Mesenchymal stem cell (in vitro differentiated cells and primary cell): ENCODE measurements at regions not wholly inside any gene's neighbourhood (a gene's known extent, or its start where the extent isn't known, plus 50 kb on each side); places are given as distances from the start of the nearest gene placed in this dataset.

Experiments
- DNase-seq: peaks from one replicate; pipeline ENCODE4 v3.0.0-alpha.2; 2013
- H2AFZ ChIP-seq: one replicate; pipeline ENCODE4 v1.6.1; 2013; ENCODE audit warnings: low read depth, mild to moderate bottlenecking, control low read depth, inconsistent platforms, low read length, moderate library complexity
- H2AK5ac ChIP-seq: 2 replicates; pipeline ENCODE4 v1.6.1; 2013; ENCODE audit warnings: low read length, moderate library complexity, mild to moderate bottlenecking, inconsistent platforms; ENCODE audit not compliant: severe bottlenecking
- H2BK120ac ChIP-seq: one replicate; pipeline ENCODE4 v1.6.1; 2013; ENCODE audit warnings: low read depth, mild to moderate bottlenecking, inconsistent platforms, low read length, moderate library complexity
- H2BK12ac ChIP-seq, 2 experiments: one replicate each; pipeline ENCODE4 v1.6.1; 2013; ENCODE audit warnings: inconsistent platforms in 2 of 2, low read length in 2 of 2, mild to moderate bottlenecking in 2 of 2, moderate library complexity in 2 of 2, control low read depth in 1 of 2
- H2BK15ac ChIP-seq: one replicate; pipeline ENCODE4 v1.6.1; 2013; ENCODE audit warnings: mild to moderate bottlenecking, low read depth, inconsistent platforms; ENCODE audit not compliant: poor library complexity, severe bottlenecking
- H2BK5ac ChIP-seq: 2 replicates; pipeline ENCODE4 v1.6.1; 2013; ENCODE audit warnings: low read depth, mild to moderate bottlenecking, low read length, control low read depth, inconsistent platforms; ENCODE audit not compliant: poor library complexity, severe bottlenecking
- H3K14ac ChIP-seq, 2 experiments: one replicate each; pipeline ENCODE4 v1.6.1; 2013; ENCODE audit warnings: inconsistent platforms in 2 of 2, low read length in 2 of 2, control low read depth in 1 of 2, mild to moderate bottlenecking in 1 of 2, moderate library complexity in 1 of 2
- H3K18ac ChIP-seq, 2 experiments: one replicate each; pipeline ENCODE4 v1.6.1; 2013; ENCODE audit warnings: inconsistent platforms in 2 of 2, low read length in 2 of 2, control low read depth in 1 of 2, low read depth in 1 of 2, mild to moderate bottlenecking in 1 of 2
- H3K23ac ChIP-seq, 2 experiments: one replicate each; pipeline ENCODE4 v1.6.1; 2013; ENCODE audit warnings: inconsistent platforms in 2 of 2, low read length in 2 of 2, mild to moderate bottlenecking in 2 of 2, moderate library complexity in 2 of 2, control low read depth in 1 of 2
- H3K27ac ChIP-seq: 2 replicates; pipeline ENCODE4 v1.5.1; 2013; ENCODE audit warnings: mild to moderate bottlenecking, moderate library complexity, low read length, control low read depth, inconsistent platforms; ENCODE audit not compliant: poor library complexity, severe bottlenecking
- H3K27me3 ChIP-seq, 2 experiments: 2 replicates each; pipeline versions ENCODE4 v1.6.1 to v1.7.0; 2013; ENCODE audit warnings: low read length in 2 of 2, mild to moderate bottlenecking in 2 of 2, moderate library complexity in 2 of 2, control low read depth in 1 of 2, inconsistent platforms in 1 of 2; ENCODE audit not compliant: control insufficient read depth in 1 of 2, insufficient read depth in 1 of 2
- H3K36me3 ChIP-seq, 2 experiments: 2 replicates each; pipeline versions ENCODE4 v1.6.1 to v1.7.0; 2013; ENCODE audit warnings: low read length in 2 of 2, control low read depth in 1 of 2, inconsistent platforms in 1 of 2, low read depth in 1 of 2, mild to moderate bottlenecking in 1 of 2; ENCODE audit not compliant: insufficient read depth in 2 of 2, control insufficient read depth in 1 of 2
- H3K4ac ChIP-seq, 2 experiments: one replicate each; pipeline ENCODE4 v1.6.1; 2013; ENCODE audit warnings: inconsistent platforms in 2 of 2, low read length in 2 of 2, mild to moderate bottlenecking in 2 of 2, moderate library complexity in 2 of 2, control low read depth in 1 of 2, low read depth in 1 of 2
- H3K4me1 ChIP-seq: 2 replicates; pipeline ENCODE4 v1.6.1; 2013; ENCODE audit warnings: low read depth, low read length, control low read depth; ENCODE audit not compliant: control insufficient read depth, insufficient read depth
- H3K4me2 ChIP-seq: 2 replicates; pipeline ENCODE4 v1.6.1; 2013; ENCODE audit warnings: low read length, mild to moderate bottlenecking, inconsistent platforms; ENCODE audit not compliant: poor library complexity, severe bottlenecking
- H3K4me3 ChIP-seq, 2 experiments: 2 replicates each; pipeline versions ENCODE4 v1.5.1 to v1.7.0; 2013; ENCODE audit warnings: low read length in 2 of 2, mild to moderate bottlenecking in 2 of 2, control low read depth in 1 of 2, low read depth in 1 of 2; ENCODE audit not compliant: insufficient read depth in 1 of 2
- H3K79me1 ChIP-seq: replicated peaks from 2 replicates; pipeline ENCODE4 v1.6.1; 2013; ENCODE audit warnings: mild to moderate bottlenecking, control low read depth, low read length, inconsistent platforms; ENCODE audit not compliant: poor library complexity, severe bottlenecking
- H3K9ac ChIP-seq: 2 replicates; pipeline ENCODE4 v1.7.0; 2013; ENCODE audit warnings: mild to moderate bottlenecking, low read length, moderate library complexity
- H3K9me3 ChIP-seq: 2 replicates; pipeline ENCODE4 v1.7.0; 2013; ENCODE audit warnings: mild to moderate bottlenecking, low read length; ENCODE audit not compliant: control insufficient read depth
- H4K8ac ChIP-seq: one replicate; pipeline ENCODE4 v1.6.1; 2013; ENCODE audit warnings: inconsistent platforms, mild to moderate bottlenecking, low read length, moderate library complexity
- H4K91ac ChIP-seq: one replicate; pipeline ENCODE4 v1.6.1; 2013; ENCODE audit warnings: mild to moderate bottlenecking, low read length, inconsistent platforms
- WGBS: methylation state at CpG from one replicate; pipeline ENCODE4 v1.1.7; 2013; ENCODE audit warnings: mixed read lengths; 5-methylcytosine and 5-hydroxymethylcytosine counted together

GRCh38 chr2:123207245-123207644, 817.8 kb upstream of the CNTNAP5 start:
- H3K4me1 ChIP-seq = no peaks in the 10 kb centered on the region
- no peak overlapping the region for H3K27ac ChIP-seq
- no peak overlapping the region for H4K91ac ChIP-seq
- no CpG with 5 or more reads among the region's 2 CpGs for WGBS
- H3K4me3 ChIP-seq = no peak overlapping the region
- no peaks in the 10 kb centered on the region for H3K36me3 ChIP-seq
- no peak overlapping the region for H3K9ac ChIP-seq
- H2BK12ac ChIP-seq = no peak overlapping the region
- no peak overlapping the region for H3K14ac ChIP-seq
- no peak overlapping the region for H2AFZ ChIP-seq
- H3K18ac ChIP-seq = no peak overlapping the region
- no peak overlapping the region for H3K4me2 ChIP-seq
- H2BK5ac ChIP-seq = no peak overlapping the region
- peaks cover 11% of the 10 kb centered on the region for H3K9me3 ChIP-seq
- no peak overlapping the region for H4K8ac ChIP-seq
- H3K79me1 ChIP-seq = no peaks in the 10 kb centered on the region
- H2AK5ac ChIP-seq = no peak overlapping the region
- H3K4ac ChIP-seq = no peak overlapping the region
- no peak overlapping the region for H2BK120ac ChIP-seq
- no peak overlapping the region for H2BK15ac ChIP-seq
- H3K27me3 ChIP-seq = no peaks in the 10 kb centered on the region
- no peak for DNase-seq
- no peak overlapping the region for H3K23ac ChIP-seq

- Histone ChIP-seq H4K91ac (no peak overlapping the region), H4K8ac (no peak overlapping the region), H3K27ac (no peak overlapping the region), H3K4me1 (no peaks in the 10 kb centered on the region), H3K23ac (no peak overlapping the region), H3K14ac (no peak overlapping the region), H3K9ac (no peak overlapping the region), H3K4ac (no peak overlapping the region), H3K9me3 (peaks cover 4% of the 10 kb centered on the region), H3K27me3 (no peaks in the 10 kb centered on the region), H2AK5ac (no peak overlapping the region), H3K4me3 (no peak overlapping the region), H2BK120ac (no peak overlapping the region), H2BK12ac (no peak overlapping the region), H3K4me2 (no peak overlapping the region), H3K36me3 (no peaks in the 10 kb centered on the region), H3K79me1 (no peaks in the 10 kb centered on the region), H3K18ac (no peak overlapping the region), H2AFZ (no peak overlapping the region), H2BK15ac (no peak overlapping the region), H2BK5ac (no peak overlapping the region)
- no peak for DNase-seq
- 81% methylated on average over 2 of the region's 2 CpGs for WGBS
Measured at GRCh38 chr2:123209202-123209601, 815.9 kb upstream of the CNTNAP5 start.

GRCh38 chr2:123211181-123211580, 813.9 kb upstream of the CNTNAP5 start:
- no peaks in the 10 kb centered on the region for H3K79me1 ChIP-seq
- H2BK12ac ChIP-seq = no peak overlapping the region
- no peak overlapping the region for H3K14ac ChIP-seq
- no peak overlapping the region for H3K4ac ChIP-seq
- H3K4me1 ChIP-seq = no peaks in the 10 kb centered on the region
- no peaks in the 10 kb centered on the region for H3K36me3 ChIP-seq
- H3K4me2 ChIP-seq = no peak overlapping the region
- no peak overlapping the region for H2BK5ac ChIP-seq
- no peaks in the 10 kb centered on the region for H3K27me3 ChIP-seq
- H3K9ac ChIP-seq = no peak overlapping the region
- H3K9me3 ChIP-seq = peaks cover 4% of the 10 kb centered on the region
- H3K23ac ChIP-seq = no peak overlapping the region
- no peak overlapping the region for H2BK15ac ChIP-seq
- H2AK5ac ChIP-seq = no peak overlapping the region
- H3K27ac ChIP-seq = no peak overlapping the region
- H3K18ac ChIP-seq = no peak overlapping the region
- no peak overlapping the region for H2AFZ ChIP-seq
- no peak overlapping the region for H3K4me3 ChIP-seq
- H4K8ac ChIP-seq = no peak overlapping the region
- H2BK120ac ChIP-seq = no peak overlapping the region
- H4K91ac ChIP-seq = no peak overlapping the region
- no peak for DNase-seq

- no peak overlapping the region for H3K18ac ChIP-seq
- no peak overlapping the region for H4K8ac ChIP-seq
- 62% methylated on average over 3 of the region's 3 CpGs for WGBS
Measured at GRCh38 chr2:123245156-123245555, 779.9 kb upstream of the CNTNAP5 start.

More at GRCh38 chr2:123245156-123245555, 779.9 kb upstream of the CNTNAP5 start:
- H3K79me1 ChIP-seq = no peaks in the 10 kb centered on the region
- no peak overlapping the region for H3K27ac ChIP-seq
- no peaks in the 10 kb centered on the region for H3K4me1 ChIP-seq
- H3K9ac ChIP-seq = no peak overlapping the region
- no peak overlapping the region for H2BK12ac ChIP-seq
- H2AK5ac ChIP-seq = no peak overlapping the region
- H3K4me2 ChIP-seq = no peak overlapping the region
- H3K23ac ChIP-seq = no peak overlapping the region
- no peak overlapping the region for H2BK5ac ChIP-seq
- no peak overlapping the region for H4K91ac ChIP-seq
- H2AFZ ChIP-seq = no peak overlapping the region
- no peak for DNase-seq
- peaks cover 15% of the 10 kb centered on the region for H3K9me3 ChIP-seq
- no peak overlapping the region for H2BK120ac ChIP-seq
- no peak overlapping the region for H2BK15ac ChIP-seq
- H3K4ac ChIP-seq = no peak overlapping the region
- H3K14ac ChIP-seq = no peak overlapping the region
- H3K27me3 ChIP-seq = no peaks in the 10 kb centered on the region
- no peaks in the 10 kb centered on the region for H3K36me3 ChIP-seq
- H3K4me3 ChIP-seq = no peak overlapping the region
